Right renal pelvis (tissue), 4 donors: ENCODE measurements at regions not wholly inside any gene's neighbourhood (a gene's known extent, or its start where the extent isn't known, plus 50 kb on each side); places are given as distances from the start of the nearest gene placed in this dataset.

ENCODE experiments used
- DNase-seq, 4 donors: peaks; one replicate each; pipeline ENCODE4 v3.0.0-alpha.2; 2013; ENCODE audit warnings: low read depth in 4 of 4, low spot score in 3 of 4, missing footprints in 1 of 4

- no peak for DNase-seq
These were observed 301.5 kb downstream of the RRAGC start for GRCh38 chr1:38558055-38558454.

DNA sequence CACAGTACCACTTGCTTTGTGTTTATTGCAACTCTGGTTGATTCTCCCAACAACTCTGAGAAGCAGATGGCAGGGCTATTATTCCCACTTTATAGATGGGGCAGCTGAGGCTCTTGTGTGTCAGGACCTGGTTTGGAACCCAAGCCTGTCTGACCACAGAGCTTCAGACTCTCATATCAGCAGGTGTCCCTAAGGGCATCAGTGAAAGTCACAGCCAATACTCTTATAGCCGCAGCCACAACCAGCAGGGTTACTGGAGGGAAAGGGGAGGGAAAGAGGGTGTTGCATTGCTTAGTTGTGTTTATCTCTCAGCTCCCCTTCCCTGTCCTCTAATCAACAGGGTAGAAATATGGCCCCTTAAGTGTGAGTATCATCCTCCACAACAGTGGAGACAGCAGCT is 304.0 kb downstream of the RRAGC start:
- DNase-seq, result no peak

- no peak for DNase-seq
These were observed 304.4 kb downstream of the RRAGC start for GRCh38 chr1:38555130-38555529.

- no peak for DNase-seq
These were observed 308.0 kb downstream of the RRAGC start for GRCh38 chr1:38551318-38552307.

DNA sequence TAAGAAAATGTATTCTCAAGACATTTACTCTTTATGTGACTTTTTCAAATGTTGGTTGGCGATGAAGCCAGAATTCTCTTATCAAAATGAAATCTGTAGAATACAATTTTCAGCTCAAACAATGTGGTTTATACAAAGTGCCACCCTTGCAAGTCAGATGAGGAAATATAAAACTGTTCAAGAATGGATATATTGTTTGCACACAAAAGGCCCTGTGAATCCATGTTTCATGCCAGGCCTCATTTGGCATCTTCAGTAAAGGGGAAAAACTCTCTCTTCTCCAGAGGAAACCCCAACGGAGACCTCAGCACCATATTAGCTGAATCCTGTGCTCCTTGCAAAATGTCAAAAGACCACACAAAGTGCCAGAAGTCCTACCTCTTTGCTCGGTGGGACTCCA is 310.4 kb downstream of the RRAGC start:
- no peak for DNase-seq

DNA sequence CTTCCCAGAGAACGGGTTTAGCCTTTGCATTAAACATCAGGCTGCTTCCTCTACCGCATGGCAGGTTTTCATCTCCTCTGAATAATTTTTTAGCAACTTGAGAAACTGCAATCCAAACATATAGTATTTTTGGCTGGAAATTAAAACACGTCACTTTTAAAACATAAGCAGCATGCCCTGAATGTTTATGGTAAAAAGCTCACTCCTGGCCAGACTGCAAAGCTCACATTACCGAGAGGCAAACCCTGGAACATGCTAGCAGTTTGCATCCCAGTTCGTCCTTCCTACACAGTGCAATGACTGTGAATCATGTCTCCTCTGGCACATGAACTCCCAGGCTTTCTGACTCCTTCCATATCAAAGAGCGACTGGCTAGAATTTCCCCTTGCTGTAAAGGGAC is 312.3 kb downstream of the RRAGC start:
- DNase-seq, result no peak

DNA sequence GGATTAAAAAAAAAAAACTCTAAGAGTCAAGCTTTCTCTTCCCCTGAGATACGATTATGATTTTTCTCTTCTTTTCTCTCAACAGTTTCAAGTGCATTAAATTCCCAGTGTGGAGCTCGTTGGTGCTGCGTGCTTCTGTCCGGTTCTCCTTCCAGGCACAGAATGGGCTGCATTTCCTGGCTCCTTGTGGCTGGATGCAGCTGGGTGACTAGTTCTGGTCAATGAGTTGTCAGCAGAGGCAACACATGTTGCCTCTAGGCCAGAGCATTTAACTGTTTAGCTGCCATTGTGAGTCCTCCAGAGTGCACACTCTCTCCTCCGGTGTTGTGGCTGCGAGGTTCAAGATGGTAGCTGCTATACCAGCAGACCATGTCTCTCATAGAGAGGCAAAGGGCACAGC is 312.9 kb downstream of the RRAGC start:
- DNase-seq, result no peak

- DNase-seq, result no peak
These were observed 318.3 kb downstream of the RRAGC start for GRCh38 chr1:38541223-38541622.

GRCh38 chr1:38539931-38540330 is 319.6 kb downstream of the RRAGC start:
- no peak for DNase-seq

- no peak for DNase-seq
These were observed 320.7 kb downstream of the RRAGC start for GRCh38 chr1:38538834-38539233.

DNA sequence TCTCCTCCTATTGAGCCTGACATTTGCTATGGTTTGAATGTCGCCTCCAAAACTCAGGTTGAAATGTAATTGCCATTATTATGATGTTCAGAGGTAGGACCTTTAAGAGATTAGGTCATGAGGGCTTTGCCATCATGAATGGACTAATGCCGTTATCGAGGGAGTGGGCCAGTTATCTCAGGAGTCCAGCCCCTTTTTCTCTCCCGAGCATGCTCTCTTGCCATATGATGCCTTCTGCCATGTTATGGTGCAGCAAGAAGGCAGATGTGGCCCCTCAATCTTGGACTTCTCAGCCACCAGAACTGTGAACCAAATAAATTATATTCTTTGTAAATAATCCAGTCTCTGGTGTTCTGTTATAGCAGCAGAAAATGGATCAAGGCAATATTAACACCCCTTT is 323.5 kb downstream of the RRAGC start:
- DNase-seq, result no peak

- no peak for DNase-seq
These were observed 325.1 kb downstream of the RRAGC start for GRCh38 chr1:38534473-38534823.

- no peak for DNase-seq
These were observed 325.6 kb downstream of the RRAGC start for GRCh38 chr1:38533772-38534472.

DNA sequence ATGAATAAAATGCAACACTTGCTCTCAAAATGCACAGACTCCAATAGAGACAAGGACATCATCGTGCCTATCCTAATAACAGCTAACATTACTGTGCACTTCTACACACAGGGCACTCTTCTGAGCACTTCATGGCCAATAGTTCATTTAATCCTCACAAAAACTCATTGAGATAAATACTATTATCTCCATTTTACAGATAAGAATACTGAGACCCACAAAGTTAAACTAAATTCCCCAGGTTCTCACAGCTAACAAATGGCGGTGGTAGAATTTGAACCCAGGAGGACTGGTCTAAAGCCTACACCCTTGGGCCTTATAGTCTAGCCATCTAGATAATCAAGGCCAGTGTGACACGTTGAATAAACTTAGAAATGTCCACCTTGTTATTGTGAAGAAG is 328.6 kb downstream of the RRAGC start:
- no peak for DNase-seq

DNA sequence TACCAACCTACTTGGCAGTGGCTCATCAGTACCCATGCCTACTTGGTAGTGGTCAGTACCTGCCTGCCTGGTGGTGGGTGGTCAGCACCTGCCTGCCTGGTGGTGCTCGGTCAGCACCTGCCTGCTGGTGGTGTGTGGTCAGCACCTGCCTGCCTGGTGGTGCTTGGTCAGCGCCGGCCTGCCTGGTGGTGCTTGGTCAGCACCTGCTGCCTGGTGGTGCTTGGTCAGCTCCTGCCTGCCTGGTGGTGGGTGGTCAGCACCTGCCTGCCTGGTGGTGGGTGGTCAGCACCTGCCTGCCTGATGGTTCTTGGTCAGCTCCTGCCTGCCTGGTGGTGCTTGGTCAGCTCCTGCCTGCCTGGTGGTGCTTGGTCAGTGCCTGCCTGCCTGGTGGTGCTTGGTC is 329.6 kb downstream of the RRAGC start:
- DNase-seq, result no peak

DNA sequence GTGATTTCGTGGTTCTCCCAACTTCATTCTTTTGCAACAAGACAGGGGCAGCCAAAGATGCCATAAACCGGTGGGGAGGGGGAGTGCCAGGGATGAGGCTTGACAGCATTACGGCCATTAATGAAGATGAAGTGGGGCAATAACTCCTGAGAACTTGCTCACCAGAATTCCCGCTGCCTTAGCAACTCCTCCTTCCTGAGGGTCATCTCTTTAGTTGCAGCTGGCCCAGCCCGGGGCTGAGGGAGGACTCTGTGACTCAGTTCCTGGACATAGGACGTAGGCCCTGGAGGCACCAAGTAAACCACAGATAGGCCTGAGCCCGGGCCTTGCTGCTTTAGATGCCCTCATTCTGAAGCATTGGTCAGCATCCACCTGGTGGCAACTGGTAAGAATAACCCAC is 330.2 kb downstream of the RRAGC start:
- DNase-seq, result no peak

DNA sequence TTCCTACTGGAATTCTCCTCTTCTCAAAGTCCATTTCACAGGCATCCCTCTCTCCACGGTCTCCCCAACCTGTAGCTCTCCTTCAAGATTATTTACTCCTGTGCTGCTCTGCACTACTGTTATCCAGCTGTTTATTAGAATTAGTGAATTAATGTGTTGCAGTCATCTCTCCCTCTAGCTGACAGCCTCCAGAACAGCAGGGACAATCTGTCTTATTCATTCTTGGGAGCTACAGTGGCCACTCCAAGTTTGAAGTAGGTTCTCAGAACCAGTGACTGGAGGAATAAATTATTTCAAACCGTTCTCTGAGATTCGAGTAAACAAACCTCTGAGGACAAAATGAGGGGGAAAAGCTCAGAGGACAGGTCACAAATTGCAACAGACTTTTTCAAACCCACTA is 330.9 kb downstream of the RRAGC start:
- no peak for DNase-seq

DNA sequence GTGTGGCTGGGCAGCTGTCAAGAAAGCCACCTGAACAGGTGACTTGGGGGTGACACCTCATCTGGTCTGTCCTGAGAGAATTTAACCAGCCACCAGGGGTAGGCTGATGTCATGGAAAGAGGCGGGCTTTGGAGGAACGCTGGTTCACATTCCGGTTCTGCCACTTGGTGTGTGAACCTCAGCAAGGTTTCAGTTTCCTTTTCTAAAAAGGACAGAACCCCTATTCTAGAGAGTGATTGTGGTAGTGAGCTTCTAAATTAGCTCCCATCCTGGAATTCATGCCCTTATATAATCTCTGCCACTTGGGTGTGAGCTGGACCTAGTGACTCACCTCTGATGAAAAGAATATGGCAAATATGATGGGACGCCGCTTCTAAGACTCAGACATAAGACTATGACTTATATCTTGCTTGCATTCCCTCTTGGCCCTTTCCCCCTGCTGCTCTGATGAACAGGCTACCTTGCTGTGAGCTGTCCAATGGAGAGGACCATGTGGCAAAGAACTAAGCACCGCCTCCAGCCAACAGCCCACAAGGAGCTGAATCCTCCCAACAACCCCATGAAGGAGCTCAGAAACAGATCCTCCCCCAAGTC is 332.1 kb downstream of the RRAGC start:
- no peak for DNase-seq

- DNase-seq, result no peak
These were observed 333.5 kb downstream of the RRAGC start for GRCh38 chr1:38526046-38526445.

- DNase-seq, result no peak
These were observed 334.1 kb downstream of the RRAGC start for GRCh38 chr1:38525343-38526043.

- no peak for DNase-seq
These were observed 335.4 kb downstream of the RRAGC start for GRCh38 chr1:38524025-38524641.
